DOHH2 (cell line): ENCODE measurements at regions not wholly inside any gene's neighbourhood (a gene's known extent, or its start where the extent isn't known, plus 50 kb on each side); places are given as distances from the start of the nearest gene placed in this dataset.

Experiments
- H3F3A ChIP-seq: fragments of 200-600 bp; sonication (generic), shearing (Covaris generic); 2 replicates; pipeline ENCODE4 v1.6.0; 2016; ENCODE audit warnings: antibody characterized with exemption, mild to moderate bottlenecking; ENCODE audit not compliant: control insufficient read depth, insufficient read depth
- H3K27ac ChIP-seq: fragments of 200-600 bp; sonication (generic); 2 replicates; pipeline ENCODE4 v1.5.1; 2014; ENCODE audit warnings: low read depth, mild to moderate bottlenecking, low read length, moderate library complexity
- H3K27me3 ChIP-seq: fragments of 200-600 bp; sonication (generic); 2 replicates; pipeline ENCODE4 v1.6.1; 2014; ENCODE audit warnings: mild to moderate bottlenecking, low read length, mixed read lengths; ENCODE audit not compliant: control insufficient read depth
- H3K36me3 ChIP-seq: fragments of 200-600 bp; sonication (generic); 2 replicates; pipeline ENCODE4 v1.6.1; 2014; ENCODE audit warnings: mild to moderate bottlenecking, low read length, moderate library complexity, mixed read lengths; ENCODE audit not compliant: control insufficient read depth
- H3K4me1 ChIP-seq: fragments of 200-600 bp; sonication (generic); 2 replicates; pipeline ENCODE4 v1.6.1; 2014; ENCODE audit warnings: mild to moderate bottlenecking, low read length, mixed read lengths; ENCODE audit not compliant: control insufficient read depth
- H3K4me2 ChIP-seq: fragments of 200-600 bp; sonication (generic); 2 replicates; pipeline ENCODE4 v1.6.0; 2014; ENCODE audit warnings: mild to moderate bottlenecking, low read length, moderate library complexity
- H3K4me3 ChIP-seq: fragments of 200-600 bp; sonication (generic); 2 replicates; pipeline ENCODE4 v1.5.1; 2014; ENCODE audit warnings: mild to moderate bottlenecking, low read length, mixed read lengths
- H3K79me2 ChIP-seq: fragments of 200-600 bp; sonication (generic); 2 replicates; pipeline ENCODE4 v1.6.1; 2014; ENCODE audit warnings: mild to moderate bottlenecking, low read length, mixed read lengths; ENCODE audit not compliant: control insufficient read depth
- H3K9me2 ChIP-seq: fragments of 200-600 bp; sonication (generic); replicated peaks from 2 replicates; pipeline ENCODE4 v1.6.1; 2014; ENCODE audit warnings: mild to moderate bottlenecking, low read length, mixed read lengths; ENCODE audit not compliant: control insufficient read depth
- H3K9me3 ChIP-seq: fragments of 200-600 bp; sonication (generic); 2 replicates; pipeline ENCODE4 v1.6.1; 2014; ENCODE audit warnings: antibody characterized with exemption, low read length, mixed read lengths; ENCODE audit not compliant: control insufficient read depth, insufficient read depth
- H4K20me1 ChIP-seq: fragments of 200-600 bp; sonication (generic); 2 replicates; pipeline ENCODE4 v1.6.0; 2014; ENCODE audit warnings: low read depth, mild to moderate bottlenecking, antibody characterized with exemption, low read length, moderate library complexity; ENCODE audit not compliant: control insufficient read depth, insufficient read depth
- CTCF ChIP-seq: fragments of 200-600 bp; sonication (generic); IDR thresholded peaks from one replicate; pipeline ENCODE4 v1.5.1; 2014; ENCODE audit warnings: antibody characterized with exemption, mild to moderate bottlenecking, low read depth, low read length; ENCODE audit not compliant: poor library complexity, severe bottlenecking
- EZH2phosphoT487 ChIP-seq: fragments of 200-600 bp; sonication (generic); IDR thresholded peaks from 2 replicates; pipeline ENCODE4 v1.6.1; 2017; ENCODE audit warnings: borderline replicate concordance, mild to moderate bottlenecking, antibody characterized with exemption, low read length, moderate library complexity, mixed read lengths

DNA sequence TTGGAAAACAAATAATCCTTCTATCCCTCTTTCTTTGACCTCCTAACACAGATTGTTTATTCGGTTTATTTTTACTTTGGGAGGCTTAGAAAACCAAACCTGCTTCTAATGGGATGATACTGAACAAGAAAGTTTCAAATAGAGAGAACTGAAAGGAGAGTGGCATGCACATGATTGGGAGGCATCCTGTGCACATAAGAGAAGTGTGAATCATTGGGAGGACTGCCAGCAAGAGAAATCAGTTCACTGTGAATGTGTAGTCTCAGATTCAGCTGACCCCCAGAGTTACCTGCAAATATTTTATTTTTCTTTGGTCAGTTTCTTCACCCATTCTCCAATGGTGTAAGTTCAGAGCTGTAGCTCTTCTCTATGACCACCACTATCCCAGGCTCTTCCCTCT lies 1363.2 kb upstream of the ACVR2A start:
- Histone ChIP-seq H3F3A (no peaks in the 10 kb centered on the region), H3K9me2 (no peaks in the 10 kb centered on the region), H3K79me2 (no peaks in the 10 kb centered on the region), H3K9me3 (no peaks in the 10 kb centered on the region), H3K4me1 (no peaks in the 10 kb centered on the region), H3K4me2 (no peak overlapping the region), H4K20me1 (no peaks in the 10 kb centered on the region), H3K27ac (no peak overlapping the region), H3K4me3 (no peak overlapping the region), H3K27me3 (no peaks in the 10 kb centered on the region), H3K36me3 (no peaks in the 10 kb centered on the region)
- TF ChIP-seq CTCF = no peak

- TF ChIP-seq CTCF = no peak
- no peak overlapping the region for H3K4me2 ChIP-seq
- H3K36me3 ChIP-seq = no peaks in the 10 kb centered on the region
- no peaks in the 10 kb centered on the region for H3K9me2 ChIP-seq
- H4K20me1 ChIP-seq = no peaks in the 10 kb centered on the region
- H3K27me3 ChIP-seq = no peaks in the 10 kb centered on the region
- H3K27ac ChIP-seq = no peak overlapping the region
- H3F3A ChIP-seq = no peaks in the 10 kb centered on the region
- H3K79me2 ChIP-seq = no peaks in the 10 kb centered on the region
- H3K9me3 ChIP-seq = peaks cover 2% of the 10 kb centered on the region; the same call in 1 of the 2 replicates
- no peaks in the 10 kb centered on the region for H3K4me1 ChIP-seq
- H3K4me3 ChIP-seq = no peak overlapping the region
These were observed 1367.4 kb upstream of the ACVR2A start for GRCh38 chr2:146477383-146477782.

DNA sequence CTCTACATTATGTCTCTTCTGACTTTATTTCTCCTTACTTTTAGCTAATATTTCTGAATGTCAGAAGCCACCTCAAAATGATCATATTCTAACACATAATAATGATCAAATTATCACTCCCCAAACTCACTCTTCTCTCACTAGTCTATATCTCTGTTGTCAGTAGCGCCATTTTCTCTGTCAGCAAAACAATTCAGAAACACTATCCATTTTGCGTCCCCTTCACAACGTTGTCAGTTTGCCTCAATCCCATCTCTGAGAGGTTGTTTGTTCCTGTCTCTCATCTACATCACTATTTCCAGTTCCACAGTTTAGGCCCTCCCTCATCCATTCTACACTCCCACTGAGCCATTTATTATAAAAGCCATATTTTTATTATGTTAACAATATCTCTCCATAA lies 1376.3 kb upstream of the ACVR2A start:
- TF ChIP-seq EZH2phosphoT487 (no peak), CTCF (no peak)
- no peaks in the 10 kb centered on the region for H3K27me3 ChIP-seq
- no peaks in the 10 kb centered on the region for H3K4me1 ChIP-seq
- no peak overlapping the region for H3K4me2 ChIP-seq
- H3K27ac ChIP-seq = no peak overlapping the region
- H3K9me3 ChIP-seq = peaks cover 9% of the 10 kb centered on the region; the same call in 1 of the 2 replicates
- no peaks in the 10 kb centered on the region for H3F3A ChIP-seq
- no peaks in the 10 kb centered on the region for H4K20me1 ChIP-seq
- H3K79me2 ChIP-seq = no peaks in the 10 kb centered on the region
- no peaks in the 10 kb centered on the region for H3K36me3 ChIP-seq
- no peaks in the 10 kb centered on the region for H3K9me2 ChIP-seq
- H3K4me3 ChIP-seq = no peak overlapping the region

GRCh38 chr2:146467425-146467824 lies 1377.4 kb upstream of the ACVR2A start:
- TF ChIP-seq CTCF (no peak), EZH2phosphoT487 (no peak)
- Histone ChIP-seq H3K4me3 (no peak overlapping the region), H4K20me1 (no peaks in the 10 kb centered on the region)

More at GRCh38 chr2:146467425-146467824, 1377.4 kb upstream of the ACVR2A start:
- Histone ChIP-seq H3K27me3 (no peaks in the 10 kb centered on the region), H3K4me2 (no peak overlapping the region), H3K9me3 (peaks cover 9% of the 10 kb centered on the region; the same call in 1 of the 2 replicates), H3K27ac (no peak overlapping the region), H3F3A (no peaks in the 10 kb centered on the region), H3K4me1 (no peaks in the 10 kb centered on the region), H3K9me2 (no peaks in the 10 kb centered on the region), H3K79me2 (no peaks in the 10 kb centered on the region), H3K36me3 (no peaks in the 10 kb centered on the region)
